H9 (cell line): ENCODE measurements at regions not wholly inside any gene's neighbourhood (a gene's known extent, or its start where the extent isn't known, plus 50 kb on each side); places are given as distances from the start of the nearest gene placed in this dataset.

Experiments used
- DNase-seq: peaks from one replicate; pipeline ENCODE4 v3.0.0-alpha.2; 2017
- H2AFZ ChIP-seq: one replicate; pipeline ENCODE4 v1.6.1; 2013; ENCODE audit warnings: mild to moderate bottlenecking, low read length, control low read depth, moderate library complexity
- H2AK5ac ChIP-seq: 2 replicates; pipeline ENCODE4 v1.6.1; 2013; ENCODE audit warnings: low read length, control low read depth, mixed read lengths; ENCODE audit not compliant: insufficient read length
- H2BK120ac ChIP-seq: one replicate; pipeline ENCODE4 v1.6.1; 2013; ENCODE audit warnings: low read depth, mild to moderate bottlenecking, low read length, control low read depth, inconsistent platforms; ENCODE audit not compliant: poor library complexity, severe bottlenecking
- H2BK12ac ChIP-seq: 2 replicates; pipeline ENCODE4 v1.6.1; 2013; ENCODE audit warnings: low read length, control low read depth, mixed read lengths, low read depth; ENCODE audit not compliant: insufficient read length
- H2BK15ac ChIP-seq: 2 replicates; pipeline ENCODE4 v1.6.1; 2013; ENCODE audit warnings: low read depth, low read length, control low read depth
- H2BK20ac ChIP-seq: one replicate; pipeline ENCODE4 v1.6.1; 2013; ENCODE audit warnings: low read depth, mild to moderate bottlenecking, low read length, control low read depth, inconsistent platforms; ENCODE audit not compliant: poor library complexity, severe bottlenecking
- H2BK5ac ChIP-seq: 2 replicates; pipeline ENCODE4 v1.6.1; 2013; ENCODE audit warnings: low read length, control low read depth, mixed read lengths; ENCODE audit not compliant: insufficient read length
- H3K14ac ChIP-seq: 2 replicates; pipeline ENCODE4 v1.6.1; 2013; ENCODE audit warnings: low read length, control low read depth; ENCODE audit not compliant: insufficient read depth
- H3K18ac ChIP-seq: 2 replicates; pipeline ENCODE4 v1.6.1; 2013; ENCODE audit warnings: low read depth, mild to moderate bottlenecking, mixed read lengths, low read length, control low read depth; ENCODE audit not compliant: insufficient read length
- H3K23ac ChIP-seq: 2 replicates; pipeline ENCODE4 v1.6.1; 2013; ENCODE audit warnings: low read length, control low read depth, mixed read lengths, low read depth; ENCODE audit not compliant: insufficient read length
- H3K23me2 ChIP-seq: 2 replicates; pipeline ENCODE4 v1.6.1; 2013; ENCODE audit warnings: low read depth, mild to moderate bottlenecking, mixed read lengths, low read length, control low read depth; ENCODE audit not compliant: insufficient read length, poor library complexity, severe bottlenecking
- H3K27ac ChIP-seq: 2 replicates; pipeline ENCODE4 v1.5.1; 2013; ENCODE audit warnings: low read length, control low read depth, mixed read lengths, low read depth; ENCODE audit not compliant: insufficient read length
- H3K27me3 ChIP-seq: 2 replicates; pipeline ENCODE4 v1.6.1; 2013; ENCODE audit warnings: low read length, control low read depth, inconsistent platforms; ENCODE audit not compliant: insufficient read depth
- H3K4ac ChIP-seq: 2 replicates; pipeline ENCODE4 v1.6.1; 2013; ENCODE audit warnings: low read depth, mild to moderate bottlenecking, control low read depth, inconsistent platforms, low read length, moderate library complexity
- H3K4me1 ChIP-seq: 2 replicates; pipeline ENCODE4 v1.6.1; 2013; ENCODE audit warnings: low read length, control low read depth, inconsistent platforms; ENCODE audit not compliant: insufficient read depth
- H3K4me2 ChIP-seq: 2 replicates; pipeline ENCODE4 v1.6.1; 2013; ENCODE audit warnings: low read length, control low read depth, mixed read lengths; ENCODE audit not compliant: insufficient read length, insufficient read depth
- H3K56ac ChIP-seq: 2 replicates; pipeline ENCODE4 v1.6.1; 2013; ENCODE audit warnings: low read depth, mild to moderate bottlenecking, mixed read lengths, low read length, control low read depth; ENCODE audit not compliant: insufficient read length
- H3K79me1 ChIP-seq: 2 replicates; pipeline ENCODE4 v1.6.1; 2013; ENCODE audit warnings: low read depth, mild to moderate bottlenecking, moderate library complexity, low read length, control low read depth, inconsistent platforms; ENCODE audit not compliant: insufficient read depth, poor library complexity, severe bottlenecking
- H3K79me2 ChIP-seq: 2 replicates; pipeline ENCODE4 v1.6.1; 2013; ENCODE audit warnings: low read length, control low read depth, inconsistent platforms; ENCODE audit not compliant: insufficient read depth
- H3K9ac ChIP-seq: 2 replicates; pipeline ENCODE4 v1.6.1; 2013; ENCODE audit warnings: low read length, control low read depth, mixed read lengths; ENCODE audit not compliant: insufficient read length; ENCODE audit errors: extremely low read depth
- H3K9me3 ChIP-seq: one replicate; pipeline ENCODE4 v1.6.1; 2013; ENCODE audit warnings: low read depth, low read length, inconsistent platforms; ENCODE audit not compliant: control insufficient read depth
- H3T11ph ChIP-seq: one replicate; pipeline ENCODE4 v1.6.1; 2013; ENCODE audit warnings: mild to moderate bottlenecking, low read length, control low read depth, inconsistent platforms
- H4K20me1 ChIP-seq: one replicate; pipeline ENCODE4 v1.6.1; 2013; ENCODE audit not compliant: control insufficient read depth, insufficient read length, insufficient read depth
- H4K5ac ChIP-seq: 2 replicates; pipeline ENCODE4 v1.6.1; 2013; ENCODE audit warnings: low read depth, mild to moderate bottlenecking, mixed read lengths, low read length, control low read depth; ENCODE audit not compliant: insufficient read length
- H4K8ac ChIP-seq: replicated peaks from 2 replicates; pipeline ENCODE4 v1.6.1; 2013; ENCODE audit warnings: low read length, control low read depth, mixed read lengths, low read depth; ENCODE audit not compliant: insufficient read length
- H4K91ac ChIP-seq: 2 replicates; pipeline ENCODE4 v1.6.1; 2013; ENCODE audit warnings: low read depth, mild to moderate bottlenecking, moderate library complexity, mixed read lengths, low read length, control low read depth; ENCODE audit not compliant: insufficient read length
- H3K27ac Mint-ChIP-seq, 3 experiments: 2 replicates in 2 of 3; 3 replicates in 1 of 3; pipeline ENCODE4 v1.8.0; 2020 to 2021; ENCODE audit warnings: mixed read lengths in 3 of 3, mild to moderate bottlenecking in 1 of 3, moderate library complexity in 1 of 3
- H3K27me3 Mint-ChIP-seq: 2 replicates; pipeline ENCODE4 v1.8.0; 2021; ENCODE audit warnings: low read depth, mild to moderate bottlenecking, moderate library complexity, mixed read lengths
- H3K36me3 Mint-ChIP-seq, 3 experiments: 2 replicates in 2 of 3; 3 replicates in 1 of 3; pipeline ENCODE4 v1.8.0; 2020 to 2021; ENCODE audit warnings: low read depth in 3 of 3, mixed read lengths in 3 of 3; ENCODE audit not compliant: insufficient read depth in 1 of 3
- H3K4me1 Mint-ChIP-seq, 2 experiments: 2 replicates each; pipeline ENCODE4 v1.8.0; 2020; ENCODE audit warnings: mixed read lengths in 2 of 2
- H3K4me3 Mint-ChIP-seq, 2 experiments: 2 replicates in 1 of 2; 3 replicates in 1 of 2; pipeline ENCODE4 v1.8.0; 2020 to 2021; ENCODE audit warnings: mild to moderate bottlenecking in 2 of 2, mixed read lengths in 2 of 2, moderate library complexity in 1 of 2
- H3K9me3 Mint-ChIP-seq, 2 experiments: 2 replicates in 1 of 2; 3 replicates in 1 of 2; pipeline ENCODE4 v1.8.0; 2020; ENCODE audit warnings: mild to moderate bottlenecking in 2 of 2, mixed read lengths in 2 of 2, moderate library complexity in 1 of 2
- CTCF ChIP-seq: fragments of 200-600 bp; sonication (generic); conservative IDR thresholded peaks from 3 replicates; pipeline ENCODE4 v1.8.0; 2021; ENCODE audit warnings: antibody characterized with exemption, mild to moderate bottlenecking
- WGBS: extraction: QIAGEN DNeasy Blood & Tissue Kit; methylation state at CpG from one replicate; pipeline ENCODE4 v1.1.7; 2013; ENCODE audit warnings: missing lambda C conversion rate, low lambda C conversion rate, mixed read lengths; ENCODE audit not compliant: insufficient read length; ENCODE audit errors: extremely low coverage; 5-methylcytosine and 5-hydroxymethylcytosine counted together

- TF ChIP-seq CTCF, result no peak
- Histone ChIP-seq H3K9me3 (no peaks in the 10 kb centered on the region), H3K18ac (no peak overlapping the region), H2AFZ (no peak overlapping the region), H3T11ph (no peak overlapping the region), H3K4me1 (no peaks in the 10 kb centered on the region; the same call in 1 of the 2 replicates), H3K4ac (no peak overlapping the region), H4K20me1 (no peaks in the 10 kb centered on the region), H2BK5ac (no peak overlapping the region), H3K27ac (no peak overlapping the region), H3K23ac (no peak overlapping the region), H4K91ac (no peak overlapping the region), H3K9ac (no peak overlapping the region), H3K79me1 (no peaks in the 10 kb centered on the region), H3K14ac (no peak overlapping the region), H2BK120ac (no peak overlapping the region), H2BK12ac (no peak overlapping the region), H2BK15ac (no peak overlapping the region), H4K8ac (no peak overlapping the region), H3K27me3 (no peaks in the 10 kb centered on the region), H4K5ac (no peak overlapping the region), H3K79me2 (no peaks in the 10 kb centered on the region), H2BK20ac (no peak overlapping the region), H3K56ac (no peak overlapping the region), H2AK5ac (no peak overlapping the region), H3K4me2 (no peak overlapping the region), H3K23me2 (no peaks in the 10 kb centered on the region)
- no peak for DNase-seq
- peaks cover 7 to 9% of the 10 kb centered on the region in 2 experiments for H3K4me1 Mint-ChIP-seq
- no CpG with 5 or more reads among the region's 6 CpGs for WGBS
- no peak overlapping the region for H3K27ac Mint-ChIP-seq
- peaks cover under 1 to 6% (median 1%) of the 10 kb centered on the region in 3 experiments; a peak in 5 of 7 replicates for H3K36me3 Mint-ChIP-seq
- H3K4me3 Mint-ChIP-seq, result no peak overlapping the region
- no peaks in the 10 kb centered on the region; the same call in 1 of the 2 replicates for H3K27me3 Mint-ChIP-seq
- peaks cover 3 to 7% of the 10 kb centered on the region in 2 experiments; a peak in 4 of 5 replicates for H3K9me3 Mint-ChIP-seq
These were observed 417.0 kb downstream of the HAPSTR1 start for GRCh38 chr16:9508328-9508936.
